Panc1 (cell line): ENCODE measurements at regions not wholly inside any gene's neighbourhood (a gene's known extent, or its start where the extent isn't known, plus 50 kb on each side); places are given as distances from the start of the nearest gene placed in this dataset.

Source experiments
- ATAC-seq: fragments of 200-7000 bp; cut with Tn5 transposase; 2 replicates; pipeline ENCODE4 v1.9.1; 2020; ENCODE audit warnings: mild to moderate bottlenecking, moderate library complexity
- BruUV-seq: library from RNA; stranded (reverse); fragments of 400-500 nt; replicated peaks from 2 replicates; lab custom pipeline; 2021; lab: Mats Ljungman, UMichigan
- CTCF ChIA-PET: fragments of 300-600 bp; sonication (Branson Sonifier 250); formaldehyde crosslinking; loops from one replicate; lab custom pipeline; 2022; ENCODE audit warnings: antibody characterized with exemption; lab: Charles Lee
- POLR2A ChIA-PET: fragments of 300-600 bp; sonication (Branson Sonifier 250); formaldehyde crosslinking; loops from one replicate; lab custom pipeline; 2022; ENCODE audit warnings: antibody characterized with exemption; lab: Charles Lee
- DNase-seq: peaks from one replicate; pipeline ENCODE4 v3.0.0-alpha.2; 2010; ENCODE audit warnings: low read depth, low spot score
- H3K27ac ChIP-seq: 2 replicates; pipeline ENCODE4 v1.5.1; 2011; ENCODE audit warnings: mild to moderate bottlenecking, low read length, inconsistent platforms
- H3K27me3 ChIP-seq: fragments of 200-500 bp; sonication (Bioruptor generic); 2 replicates; pipeline ENCODE4 v1.6.0; 2014; ENCODE audit warnings: low read length, inconsistent platforms; ENCODE audit not compliant: control insufficient read depth, insufficient read depth
- H3K36me3 ChIP-seq: fragments of 200-500 bp; sonication (Bioruptor generic); 2 replicates; pipeline ENCODE4 v1.5.1; 2014; ENCODE audit warnings: inconsistent platforms, mild to moderate bottlenecking, low read length, moderate library complexity; ENCODE audit not compliant: control insufficient read depth, insufficient read depth
- H3K4me1 ChIP-seq: 2 replicates; pipeline ENCODE4 v1.5.1; 2011; ENCODE audit warnings: inconsistent platforms, mild to moderate bottlenecking, low read length, moderate library complexity; ENCODE audit not compliant: control insufficient read depth, insufficient read depth
- H3K4me3 ChIP-seq, 2 experiments: 2 replicates each; pipeline ENCODE4 v1.5.1; 2011 to 2012; ENCODE audit warnings: low read depth in 2 of 2, low read length in 2 of 2, mild to moderate bottlenecking in 2 of 2, inconsistent platforms in 1 of 2, moderate library complexity in 1 of 2
- H3K9me3 ChIP-seq: fragments of 200-500 bp; sonication (Bioruptor generic); 2 replicates; pipeline ENCODE4 v1.5.1; 2014; ENCODE audit warnings: low read depth, mild to moderate bottlenecking, inconsistent platforms, low read length, moderate library complexity; ENCODE audit not compliant: control insufficient read depth, insufficient read depth
- POLR2AphosphoS5 ChIP-seq: IDR thresholded peaks from 2 replicates; pipeline ENCODE4 v1.6.1; 2012; ENCODE audit warnings: mild to moderate bottlenecking, low read depth, low read length, moderate library complexity
- SIN3A ChIP-seq: IDR thresholded peaks from 2 replicates; pipeline ENCODE4 v1.6.1; 2012; ENCODE audit warnings: low read depth, mild to moderate bottlenecking, low read length, moderate library complexity, borderline replicate concordance; ENCODE audit not compliant: insufficient read depth
- TCF7L2 ChIP-seq: IDR thresholded peaks from 2 replicates; pipeline ENCODE4 v1.6.1; 2011; ENCODE audit warnings: mild to moderate bottlenecking, low read depth, low read length, inconsistent platforms
- in situ Hi-C: cut with HindIII; loops from 2 replicates; pipeline ENCODE4 v1.10.0; 2016; ENCODE audit warnings: low sequenced_read_pairs, low pct_unique_long_range_greater_than_20kb
- intact Hi-C: fragments of 100-400 bp; cut with micrococcal nuclease; formaldehyde crosslinking; loops from one replicate; pipeline ENCODE4 v1.10.0; 2022; ENCODE audit not compliant: unreplicated experiment
- TF ChIP-seq, protein P1 (sequence below), 2 experiments: IDR thresholded peaks; 2 replicates each; pipeline ENCODE4 v1.6.1; 2011 to 2012; ENCODE audit warnings: low read depth in 2 of 2, control low read depth in 1 of 2, low read length in 1 of 2, mild to moderate bottlenecking in 1 of 2, moderate library complexity in 1 of 2; ENCODE audit not compliant: insufficient read depth in 1 of 2
- TF ChIP-seq, protein P2 (sequence below): fragments of 450-650 bp; IDR thresholded peaks from 2 replicates; pipeline ENCODE4 v1.5.1; 2017; ENCODE audit warnings: mild to moderate bottlenecking

GRCh38 chr10:118967160-118967559 lies 62.4 kb upstream of the NANOS1 start:
- Histone ChIP-seq H3K27ac (no peak overlapping the region), H3K4me3 (no peak overlapping the region), H3K9me3 (no peaks in the 10 kb centered on the region), H3K27me3 (no peaks in the 10 kb centered on the region), H3K4me1 (no peaks in the 10 kb centered on the region; the same call in 1 of the 2 replicates), H3K36me3 (no peaks in the 10 kb centered on the region)
- POLR2A ChIA-PET: no interaction called here
- DNase-seq (no peak), ATAC-seq (no peak)
- intact Hi-C loops: no loop called here
- in situ Hi-C loops: no loop called here
- CTCF ChIA-PET: no interaction called here
- TF ChIP-seq, protein P1, sequence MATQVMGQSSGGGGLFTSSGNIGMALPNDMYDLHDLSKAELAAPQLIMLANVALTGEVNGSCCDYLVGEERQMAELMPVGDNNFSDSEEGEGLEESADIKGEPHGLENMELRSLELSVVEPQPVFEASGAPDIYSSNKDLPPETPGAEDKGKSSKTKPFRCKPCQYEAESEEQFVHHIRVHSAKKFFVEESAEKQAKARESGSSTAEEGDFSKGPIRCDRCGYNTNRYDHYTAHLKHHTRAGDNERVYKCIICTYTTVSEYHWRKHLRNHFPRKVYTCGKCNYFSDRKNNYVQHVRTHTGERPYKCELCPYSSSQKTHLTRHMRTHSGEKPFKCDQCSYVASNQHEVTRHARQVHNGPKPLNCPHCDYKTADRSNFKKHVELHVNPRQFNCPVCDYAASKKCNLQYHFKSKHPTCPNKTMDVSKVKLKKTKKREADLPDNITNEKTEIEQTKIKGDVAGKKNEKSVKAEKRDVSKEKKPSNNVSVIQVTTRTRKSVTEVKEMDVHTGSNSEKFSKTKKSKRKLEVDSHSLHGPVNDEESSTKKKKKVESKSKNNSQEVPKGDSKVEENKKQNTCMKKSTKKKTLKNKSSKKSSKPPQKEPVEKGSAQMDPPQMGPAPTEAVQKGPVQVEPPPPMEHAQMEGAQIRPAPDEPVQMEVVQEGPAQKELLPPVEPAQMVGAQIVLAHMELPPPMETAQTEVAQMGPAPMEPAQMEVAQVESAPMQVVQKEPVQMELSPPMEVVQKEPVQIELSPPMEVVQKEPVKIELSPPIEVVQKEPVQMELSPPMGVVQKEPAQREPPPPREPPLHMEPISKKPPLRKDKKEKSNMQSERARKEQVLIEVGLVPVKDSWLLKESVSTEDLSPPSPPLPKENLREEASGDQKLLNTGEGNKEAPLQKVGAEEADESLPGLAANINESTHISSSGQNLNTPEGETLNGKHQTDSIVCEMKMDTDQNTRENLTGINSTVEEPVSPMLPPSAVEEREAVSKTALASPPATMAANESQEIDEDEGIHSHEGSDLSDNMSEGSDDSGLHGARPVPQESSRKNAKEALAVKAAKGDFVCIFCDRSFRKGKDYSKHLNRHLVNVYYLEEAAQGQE (IDR thresholded peaks at IDR 0.05; ENCODE audit: insufficient read depth in 1 of 2, low read depth in 2 of 2, low read length in 1 of 2): no peak
- TF ChIP-seq, protein P2, sequence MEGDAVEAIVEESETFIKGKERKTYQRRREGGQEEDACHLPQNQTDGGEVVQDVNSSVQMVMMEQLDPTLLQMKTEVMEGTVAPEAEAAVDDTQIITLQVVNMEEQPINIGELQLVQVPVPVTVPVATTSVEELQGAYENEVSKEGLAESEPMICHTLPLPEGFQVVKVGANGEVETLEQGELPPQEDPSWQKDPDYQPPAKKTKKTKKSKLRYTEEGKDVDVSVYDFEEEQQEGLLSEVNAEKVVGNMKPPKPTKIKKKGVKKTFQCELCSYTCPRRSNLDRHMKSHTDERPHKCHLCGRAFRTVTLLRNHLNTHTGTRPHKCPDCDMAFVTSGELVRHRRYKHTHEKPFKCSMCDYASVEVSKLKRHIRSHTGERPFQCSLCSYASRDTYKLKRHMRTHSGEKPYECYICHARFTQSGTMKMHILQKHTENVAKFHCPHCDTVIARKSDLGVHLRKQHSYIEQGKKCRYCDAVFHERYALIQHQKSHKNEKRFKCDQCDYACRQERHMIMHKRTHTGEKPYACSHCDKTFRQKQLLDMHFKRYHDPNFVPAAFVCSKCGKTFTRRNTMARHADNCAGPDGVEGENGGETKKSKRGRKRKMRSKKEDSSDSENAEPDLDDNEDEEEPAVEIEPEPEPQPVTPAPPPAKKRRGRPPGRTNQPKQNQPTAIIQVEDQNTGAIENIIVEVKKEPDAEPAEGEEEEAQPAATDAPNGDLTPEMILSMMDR: no peak
- TF ChIP-seq TCF7L2: no peak
- no peak for TF ChIP-seq POLR2AphosphoS5
- no peak for TF ChIP-seq SIN3A
- no TSS peak for BruUV-seq

DNA sequence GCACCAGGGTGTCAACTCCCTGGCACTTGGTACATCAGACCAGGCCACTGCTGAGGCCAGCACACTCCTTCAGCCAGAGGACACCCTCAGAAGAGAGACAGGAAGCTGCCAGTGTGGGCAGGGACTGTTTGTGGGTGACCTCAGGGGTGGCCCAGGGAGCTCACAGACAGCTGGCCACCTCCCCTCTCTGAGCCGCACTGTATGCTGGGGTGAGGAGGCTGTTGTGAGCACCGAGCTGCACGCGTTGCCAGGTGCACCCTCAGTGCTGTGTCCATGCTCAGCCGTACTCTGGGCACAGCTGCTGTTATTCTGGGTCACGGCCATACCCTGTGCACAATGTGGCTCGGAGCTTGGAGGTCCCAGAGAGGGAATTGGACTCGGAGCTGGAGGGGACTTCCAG lies 61.5 kb upstream of the NANOS1 start:
- in situ Hi-C loops: no loop called here
- TF ChIP-seq TCF7L2: no peak
- TF ChIP-seq SIN3A: no peak
- no peak for TF ChIP-seq POLR2AphosphoS5
- TF ChIP-seq, protein P2: no peak
- TF ChIP-seq, protein P1 (IDR thresholded peaks at IDR 0.05; ENCODE audit: insufficient read depth in 1 of 2, low read depth in 2 of 2, low read length in 1 of 2): no peak
- DNase-seq: no peak
- intact Hi-C loops: no loop called here
- Histone ChIP-seq H3K9me3 (no peaks in the 10 kb centered on the region), H3K4me3 (no peak overlapping the region), H3K27me3 (no peaks in the 10 kb centered on the region), H3K36me3 (no peaks in the 10 kb centered on the region), H3K27ac (no peak overlapping the region), H3K4me1 (no peaks in the 10 kb centered on the region; the same call in 1 of the 2 replicates)
- BruUV-seq: no TSS peak
- CTCF ChIA-PET: no interaction called here
- POLR2A ChIA-PET: no interaction called here
- ATAC-seq: 0 out of 2 replicates have a peak, but pooled peaks have one; percentile 34
